ENCODE measurements at regions not wholly inside any gene's neighbourhood (a gene's known extent, or its start where the extent isn't known, plus 50 kb on each side); places are given as distances from the start of the nearest gene placed in this dataset.

- intact Hi-C loops (cut with micrococcal nuclease), result no loop called here
Measured at GRCh38 chr18:44290366-44290977, 390.2 kb upstream of the SETBP1 start.

DNA sequence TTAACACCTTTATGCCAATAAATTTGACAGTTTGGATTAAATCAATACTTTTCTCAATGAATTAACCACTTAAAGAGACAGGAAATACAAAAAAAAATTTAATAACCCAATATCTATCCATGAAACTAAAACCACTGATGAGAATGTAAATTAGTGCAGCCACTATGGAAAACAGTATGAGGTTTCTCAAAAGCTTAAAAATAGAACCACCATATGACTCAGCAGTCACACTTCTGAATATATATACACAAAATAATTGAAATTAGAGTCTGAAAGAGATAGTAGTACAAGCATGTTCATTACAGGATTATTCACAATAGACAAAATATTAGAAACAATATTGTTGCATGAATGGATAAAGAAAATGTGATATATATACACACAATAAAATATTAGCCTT is 382.1 kb upstream of the SETBP1 start:
- intact Hi-C loops (cut with micrococcal nuclease), result loop anchor here (5.0 kb wide), 1 partner anchor 51 kb away; no protein-coding TSS in a partner anchor

GRCh38 chr18:44309185-44309584 is 371.5 kb upstream of the SETBP1 start:
- intact Hi-C loops (cut with micrococcal nuclease), result no loop called here

DNA sequence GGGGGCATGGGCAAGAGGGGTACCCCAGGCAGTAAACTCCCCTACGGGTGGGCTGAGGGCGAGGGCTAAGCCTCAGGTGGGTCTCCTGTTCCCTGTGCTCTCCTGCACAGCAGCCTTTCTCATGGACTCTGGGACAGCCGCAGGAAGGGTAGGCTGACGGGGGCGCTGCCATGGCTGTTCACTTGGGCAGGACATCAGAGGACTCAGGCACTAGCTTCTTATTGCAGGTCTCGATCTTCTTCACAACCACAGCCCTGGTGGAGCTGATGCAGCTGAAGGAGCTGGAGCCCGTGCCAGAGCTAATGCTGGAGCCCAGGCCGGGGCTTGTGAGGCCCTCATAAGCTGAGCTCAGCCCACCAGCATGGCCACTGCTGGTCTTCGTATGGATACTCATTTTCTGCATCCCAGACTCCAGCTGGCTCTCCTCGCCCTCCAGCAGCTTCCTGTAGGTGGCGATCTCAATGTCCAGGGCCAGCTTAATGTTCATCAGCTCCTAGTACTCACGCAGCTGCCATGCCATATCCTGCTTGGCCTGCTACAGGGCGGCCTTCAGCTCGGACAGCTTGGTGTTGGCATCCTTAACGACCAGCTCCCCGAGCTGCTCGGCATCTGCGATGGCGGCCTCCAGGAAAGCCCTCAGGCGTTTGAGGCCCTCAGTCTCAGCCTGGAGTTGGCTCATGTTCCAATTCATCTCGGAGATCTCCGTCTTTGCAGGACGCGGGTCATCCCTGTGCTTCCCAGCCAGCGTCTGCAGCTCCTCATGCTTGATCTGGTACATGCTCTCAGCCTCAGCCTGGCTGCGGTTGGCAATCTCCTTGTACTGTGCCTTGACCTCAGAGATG is 359.8 kb upstream of the SETBP1 start:
- intact Hi-C loops (cut with micrococcal nuclease), result loop anchor here (10.0 kb wide), 1 partner anchor 696 kb away; no protein-coding TSS in a partner anchor

DNA sequence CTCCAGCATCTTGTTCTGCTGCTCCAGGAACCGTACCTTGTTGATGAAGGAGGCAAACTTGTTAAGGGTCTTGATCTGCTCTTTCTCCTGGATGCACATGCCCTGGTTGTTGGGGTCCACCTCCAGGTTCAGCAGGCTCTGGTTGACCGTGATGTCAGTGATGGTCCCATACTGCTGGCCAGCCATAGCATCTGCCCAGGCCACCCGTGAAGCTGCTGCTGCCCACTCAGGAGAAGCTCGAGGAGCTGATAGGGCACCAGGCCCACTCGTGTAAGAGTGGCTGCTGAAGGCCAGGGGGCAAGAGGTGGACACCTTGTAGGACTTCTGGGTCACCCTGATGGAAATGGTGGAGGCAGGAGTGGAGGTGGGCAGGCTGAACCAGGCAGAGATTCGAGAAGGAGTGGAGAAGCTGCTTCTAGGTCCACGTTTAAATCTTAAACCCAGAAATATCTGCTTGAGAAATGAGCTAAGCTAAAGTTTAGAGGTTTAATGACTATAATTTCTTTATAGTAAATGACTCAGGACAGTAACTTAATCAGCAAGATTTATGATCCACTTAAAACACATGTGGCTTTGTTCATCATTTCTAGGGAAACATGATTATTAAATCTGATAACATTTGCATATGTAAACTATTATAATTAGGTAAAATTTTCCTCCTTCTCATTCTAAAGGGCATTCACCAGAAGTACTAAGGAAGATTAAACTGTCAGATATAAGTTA is 358.7 kb upstream of the SETBP1 start:
- intact Hi-C loops (cut with micrococcal nuclease), result loop anchor here (10.0 kb wide), 1 partner anchor 697 kb away; no protein-coding TSS in a partner anchor

GRCh38 chr18:44323125-44323524 is 357.6 kb upstream of the SETBP1 start:
- intact Hi-C loops (cut with micrococcal nuclease), result loop anchor here (10.0 kb wide), 1 partner anchor 698 kb away; no protein-coding TSS in a partner anchor

GRCh38 chr18:44324361-44324760 is 356.3 kb upstream of the SETBP1 start:
- intact Hi-C loops (cut with micrococcal nuclease), result loop anchor here (10.0 kb wide), 1 partner anchor 700 kb away; no protein-coding TSS in a partner anchor

GRCh38 chr18:44325903-44326635 is 354.6 kb upstream of the SETBP1 start:
- intact Hi-C loops (cut with micrococcal nuclease), result loop anchor here (10.0 kb wide), 1 partner anchor 701 kb away; no protein-coding TSS in a partner anchor

DNA sequence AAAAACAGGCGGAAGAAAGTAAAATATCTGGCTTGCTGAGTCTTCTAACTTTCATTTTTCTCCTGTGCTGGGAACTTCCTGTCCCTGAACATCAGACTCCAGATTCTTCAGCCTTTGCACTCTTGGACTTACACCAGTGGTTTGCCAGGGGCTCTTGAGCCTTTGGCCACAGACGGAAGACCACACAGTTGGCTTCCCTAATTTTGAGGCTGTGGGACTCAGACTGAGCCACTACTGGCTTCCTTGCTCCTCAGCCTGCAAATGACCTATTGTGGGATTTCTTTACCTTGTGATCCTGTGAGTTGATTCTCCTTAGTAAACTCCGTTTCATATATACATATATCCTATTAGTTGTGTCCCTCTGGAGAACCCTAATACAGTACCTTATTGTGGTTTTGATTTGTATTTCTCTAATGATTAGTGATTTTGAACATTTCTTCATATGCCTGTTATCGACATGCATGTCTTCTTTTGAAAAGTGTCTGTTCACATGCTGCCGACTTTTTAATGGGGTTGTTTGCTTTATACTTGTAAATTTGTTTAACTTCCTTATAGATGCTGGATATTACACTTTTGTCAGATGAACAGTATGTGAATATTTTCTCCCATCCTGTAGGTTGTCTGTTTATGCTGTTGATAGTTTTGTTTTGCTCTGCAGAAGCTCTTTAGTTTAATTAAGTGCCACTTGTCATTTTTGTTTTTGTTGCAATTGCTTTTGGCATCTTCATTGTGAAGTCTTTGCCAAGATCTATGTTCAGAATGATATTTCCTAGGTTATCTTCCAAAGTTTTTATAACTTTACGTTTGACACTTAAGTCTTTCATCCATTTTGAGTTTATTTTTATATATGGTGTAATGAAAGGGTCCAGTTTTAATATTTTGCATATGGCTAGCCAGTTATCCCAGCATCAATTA is 348.8 kb upstream of the SETBP1 start:
- intact Hi-C loops (cut with micrococcal nuclease), result no loop called here

GRCh38 chr18:44341759-44342158 is 338.9 kb upstream of the SETBP1 start:
- intact Hi-C loops (cut with micrococcal nuclease), result no loop called here

GRCh38 chr18:44342162-44342561 is 338.5 kb upstream of the SETBP1 start:
- intact Hi-C loops (cut with micrococcal nuclease), result no loop called here

GRCh38 chr18:44342946-44343345 is 337.7 kb upstream of the SETBP1 start:
- intact Hi-C loops (cut with micrococcal nuclease), result no loop called here

DNA sequence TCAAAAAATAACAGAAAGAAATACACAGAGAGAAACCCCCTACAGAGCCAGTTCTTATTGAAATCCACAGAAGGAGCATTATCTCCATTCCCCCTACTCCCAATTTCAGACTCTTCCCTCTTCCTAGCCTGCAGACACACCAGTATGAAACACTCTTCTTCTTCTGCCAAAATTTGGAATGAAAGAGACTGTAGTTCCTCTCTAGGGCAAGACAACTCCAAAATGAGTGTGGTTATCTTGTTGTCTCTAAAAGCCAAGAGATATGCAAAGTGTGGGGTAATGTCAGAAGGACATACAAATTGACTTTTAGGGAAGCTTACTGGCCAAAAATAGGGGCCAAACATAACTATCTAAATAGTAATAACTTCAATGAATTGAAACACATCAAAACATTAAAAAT is 337.1 kb upstream of the SETBP1 start:
- intact Hi-C loops (cut with micrococcal nuclease), result no loop called here

DNA sequence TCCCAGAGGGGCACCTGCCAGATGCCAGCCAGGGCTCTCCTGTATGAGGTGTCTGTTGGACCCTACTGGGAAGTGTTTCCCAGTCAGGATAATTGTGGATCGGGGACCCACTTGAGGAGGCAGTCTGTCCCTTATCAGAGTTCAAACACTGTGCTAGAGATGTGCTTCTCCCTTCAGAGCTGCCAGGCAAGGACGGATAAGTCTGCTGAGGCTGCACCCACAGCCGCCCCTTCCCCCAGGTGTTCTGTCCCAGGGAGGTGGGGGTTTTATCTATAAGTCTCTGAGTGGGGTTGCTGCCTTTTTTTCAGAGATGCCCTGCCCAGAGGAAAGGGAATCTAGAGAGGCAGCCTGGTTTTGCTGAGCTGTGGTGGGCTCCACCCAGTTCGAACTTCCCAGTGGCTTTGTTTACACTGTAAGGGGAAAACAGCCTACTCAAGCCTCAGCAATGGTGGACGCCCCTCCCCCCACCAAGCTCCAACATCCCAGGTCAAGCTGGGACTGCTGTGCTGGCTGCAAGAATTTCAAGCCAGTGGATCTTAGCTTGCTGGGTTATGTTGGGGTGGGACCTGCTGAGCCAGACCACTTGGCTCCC is 324.0 kb upstream of the SETBP1 start:
- intact Hi-C loops (cut with micrococcal nuclease), result loop anchor here (5.0 to 10.0 kb wide), 2 partner anchors 326 to 1518 kb away; partner anchors contain the start of gene SETBP1

- intact Hi-C loops (cut with micrococcal nuclease), result loop anchor here (5.0 to 10.0 kb wide), 2 partner anchors 324 to 1516 kb away; partner anchors contain the start of gene SETBP1
Measured at GRCh38 chr18:44358402-44358801, 322.3 kb upstream of the SETBP1 start.

- intact Hi-C loops (cut with micrococcal nuclease), result loop anchor here (5.0 to 10.0 kb wide), 4 partner anchors 188 to 1515 kb away; partner anchors contain the start of gene SETBP1
Measured at GRCh38 chr18:44359741-44360140, 320.9 kb upstream of the SETBP1 start.

DNA sequence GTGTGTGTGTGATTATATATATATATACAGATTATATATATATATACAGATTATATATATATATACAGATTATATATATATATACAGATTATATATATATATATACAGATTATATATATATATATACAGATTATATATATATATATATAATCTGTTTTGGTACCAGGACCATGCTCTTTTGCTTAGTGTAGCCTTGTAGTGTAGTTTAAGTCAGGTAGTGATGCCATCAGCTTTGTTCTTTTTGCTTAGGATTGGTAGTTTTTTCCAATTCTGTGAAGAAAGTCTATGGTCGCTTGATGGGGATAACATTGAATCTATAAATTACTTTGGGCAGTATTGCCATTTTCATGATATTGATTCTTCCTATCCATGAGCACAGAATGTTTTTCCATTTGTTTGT is 318.5 kb upstream of the SETBP1 start:
- intact Hi-C loops (cut with micrococcal nuclease), result loop anchor here (1.0 to 5.0 kb wide), 3 partner anchors 185 to 850 kb away; no protein-coding TSS in a partner anchor

DNA sequence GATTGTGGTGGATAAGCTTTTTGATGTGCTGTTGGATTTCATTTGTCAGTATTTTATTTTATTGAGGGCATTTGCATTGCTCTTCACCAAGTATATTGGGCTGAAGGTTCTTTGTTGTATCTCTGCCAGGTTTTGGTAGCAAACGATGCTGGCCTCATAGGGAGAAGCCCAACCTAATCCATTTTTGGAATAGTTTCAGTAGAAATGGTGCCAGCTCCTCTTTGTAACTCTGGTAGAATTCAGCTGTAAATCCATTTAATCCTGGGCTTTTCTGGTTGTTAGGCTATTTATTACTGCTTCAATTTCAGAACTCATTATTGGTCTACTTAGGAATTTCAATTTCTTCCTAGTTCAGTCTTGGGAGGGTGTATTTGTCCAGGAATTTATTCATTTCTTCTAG is 309.8 kb upstream of the SETBP1 start:
- intact Hi-C loops (cut with micrococcal nuclease), result no loop called here

GRCh38 chr18:44374966-44375365 is 305.7 kb upstream of the SETBP1 start:
- intact Hi-C loops (cut with micrococcal nuclease), result no loop called here

Data from T-helper 1 cell treated with Interleukin-12 subunit alpha and Interleukin-12 subunit beta and Interleukin-4 antibody, amounts not matched to agents 30 ng/mL and 1 ng/mL, for 36 hours (primary cell).